Jurkat, Clone E6-1 (cell line): ENCODE measurements at regions not wholly inside any gene's neighbourhood (a gene's known extent, or its start where the extent isn't known, plus 50 kb on each side); places are given as distances from the start of the nearest gene placed in this dataset.

Experiments
- DNase-seq: peaks from one replicate; pipeline ENCODE4 v3.0.0-alpha.2; 2011; ENCODE audit warnings: low read depth, low spot score
- H3K4me3 ChIP-seq: 2 replicates; pipeline ENCODE4 v1.5.1; 2011; ENCODE audit warnings: mild to moderate bottlenecking, low read length, control low read depth, moderate library complexity

DNA sequence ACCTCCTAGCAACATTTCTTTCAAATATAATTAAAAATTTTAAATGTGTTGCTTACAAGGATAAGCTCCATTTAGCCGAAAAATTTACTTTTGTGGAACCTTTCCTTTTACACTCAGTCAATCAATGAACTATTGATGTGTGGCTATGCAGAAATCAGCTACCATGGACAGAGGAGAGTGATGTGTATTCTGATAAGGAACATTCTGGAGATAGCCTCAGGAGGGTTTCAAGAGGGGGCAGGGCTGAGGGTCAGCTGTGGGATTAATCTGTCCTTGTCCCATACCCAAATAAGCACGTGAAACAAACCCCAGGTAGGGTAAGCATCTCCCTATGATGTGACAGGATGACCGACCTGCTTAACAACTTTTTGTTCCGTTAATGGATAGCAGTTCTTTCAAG lies 192.6 kb upstream of the PROK2 start:
- no peak overlapping the region for H3K4me3 ChIP-seq
- DNase-seq = no peak

GRCh38 chr3:71975573-71975972 lies 190.6 kb upstream of the PROK2 start:
- H3K4me3 ChIP-seq = no peak overlapping the region
- no peak for DNase-seq

- no peak for DNase-seq
- no peak overlapping the region for H3K4me3 ChIP-seq
These were observed 189.8 kb upstream of the PROK2 start for GRCh38 chr3:71974786-71975185.

- no peak for DNase-seq
- no peak overlapping the region for H3K4me3 ChIP-seq
These were observed 188.5 kb upstream of the PROK2 start for GRCh38 chr3:71973274-71974030.

- H3K4me3 ChIP-seq = no peak overlapping the region
- no peak for DNase-seq
These were observed 187.1 kb upstream of the PROK2 start for GRCh38 chr3:71972031-71972430.

DNA sequence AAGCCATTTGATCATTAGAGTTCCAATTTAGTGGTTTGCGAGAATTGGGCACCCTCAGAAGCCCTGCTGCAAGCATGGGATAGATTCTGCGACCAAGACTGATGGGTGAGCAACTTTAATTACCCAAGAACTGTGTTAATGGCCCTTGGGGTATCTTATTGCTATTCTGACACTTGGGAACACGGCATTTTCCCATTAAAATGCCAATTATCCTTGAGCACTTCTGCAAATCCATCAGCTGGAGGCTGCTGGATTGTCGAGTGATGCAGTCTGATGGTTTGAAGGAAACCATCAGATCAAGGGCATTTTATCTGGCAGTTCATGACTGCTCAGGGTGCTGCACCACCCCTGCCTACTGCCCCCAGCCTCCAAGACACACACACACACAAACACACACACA lies 183.6 kb upstream of the PROK2 start:
- DNase-seq = no peak
- no peak overlapping the region for H3K4me3 ChIP-seq

GRCh38 chr3:71966185-71966584 lies 181.2 kb upstream of the PROK2 start:
- no peak overlapping the region for H3K4me3 ChIP-seq

GRCh38 chr3:71964170-71964569 lies 179.2 kb upstream of the PROK2 start:
- H3K4me3 ChIP-seq = no peak overlapping the region
- no peak for DNase-seq

More at GRCh38 chr3:71966185-71966584, 181.2 kb upstream of the PROK2 start:
- no peak for DNase-seq

DNA sequence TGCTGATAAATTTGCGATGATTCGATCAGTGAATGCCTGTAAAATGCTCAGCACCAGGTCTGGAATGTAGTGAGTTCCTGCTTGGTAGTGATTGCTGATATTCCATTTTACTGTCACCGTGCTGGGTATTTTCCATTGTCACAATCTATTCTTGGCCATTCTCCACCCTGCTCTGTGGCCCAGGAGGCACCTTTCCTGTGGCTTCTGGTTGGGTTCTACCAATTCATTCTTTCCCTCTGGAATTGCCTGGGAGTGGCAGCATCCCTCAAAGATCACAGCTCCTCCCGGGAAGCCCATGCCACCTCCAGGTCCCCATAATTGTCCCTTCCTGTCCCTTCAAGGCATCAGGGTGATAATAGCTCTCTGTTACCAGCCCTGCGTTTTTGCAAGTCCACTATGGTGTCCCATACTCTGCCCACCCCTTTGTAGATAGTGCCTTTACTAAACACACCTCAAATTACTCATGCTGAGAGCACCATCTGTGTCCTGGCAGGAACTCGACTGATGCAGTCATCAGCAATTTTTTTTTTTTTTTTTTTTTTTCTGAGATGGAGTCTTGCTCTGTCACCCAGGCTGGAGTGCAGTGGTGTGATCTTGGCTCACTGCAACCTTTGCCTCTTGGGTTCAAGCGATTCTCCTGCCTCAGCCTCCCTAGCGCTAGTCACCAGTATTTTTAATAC lies 177.8 kb upstream of the PROK2 start:
- no peak overlapping the region for H3K4me3 ChIP-seq
- DNase-seq = no peak

DNA sequence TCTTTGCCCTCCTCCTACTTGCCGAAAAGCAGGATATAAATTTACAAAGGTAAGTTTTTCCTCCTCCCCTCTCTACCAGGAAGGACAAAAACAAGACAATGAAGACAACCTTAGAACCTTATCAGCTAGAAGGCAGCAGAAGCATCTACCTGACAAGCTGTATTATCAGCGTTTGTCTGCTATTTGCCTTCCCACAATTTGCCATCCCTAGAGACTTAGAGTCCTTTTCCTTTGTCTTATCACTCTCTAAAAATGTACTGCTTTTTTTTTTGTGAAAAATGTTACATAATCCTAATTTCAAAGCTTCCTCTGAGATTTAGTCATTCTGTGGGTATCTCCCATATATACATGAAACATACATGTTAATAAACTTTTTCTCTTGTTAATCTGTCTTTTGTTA lies 176.9 kb upstream of the PROK2 start:
- DNase-seq = no peak
- H3K4me3 ChIP-seq = no peak overlapping the region

GRCh38 chr3:71961378-71961777 lies 176.4 kb upstream of the PROK2 start:
- no peak for DNase-seq
- no peak overlapping the region for H3K4me3 ChIP-seq

- no peak for DNase-seq
- H3K4me3 ChIP-seq = no peak overlapping the region
These were observed 173.6 kb upstream of the PROK2 start for GRCh38 chr3:71958533-71958932.

GRCh38 chr3:71956716-71957115 lies 171.8 kb upstream of the PROK2 start:
- no peak for DNase-seq
- H3K4me3 ChIP-seq = no peak overlapping the region

DNA sequence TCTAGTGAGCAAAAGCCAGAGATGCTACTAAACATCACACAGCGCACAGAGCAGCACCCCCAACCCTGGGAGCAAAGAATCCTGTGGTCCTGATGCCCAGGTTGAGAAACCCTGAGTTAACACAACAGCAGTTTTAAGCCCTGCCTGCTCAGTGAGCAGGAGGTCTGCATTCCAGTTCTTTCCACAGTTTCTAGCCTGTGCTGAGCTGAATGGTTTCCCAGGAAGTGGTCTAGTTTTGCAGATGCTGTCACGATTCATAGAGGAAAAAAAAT lies 171.1 kb upstream of the PROK2 start:
- no peak overlapping the region for H3K4me3 ChIP-seq
- no peak for DNase-seq

DNA sequence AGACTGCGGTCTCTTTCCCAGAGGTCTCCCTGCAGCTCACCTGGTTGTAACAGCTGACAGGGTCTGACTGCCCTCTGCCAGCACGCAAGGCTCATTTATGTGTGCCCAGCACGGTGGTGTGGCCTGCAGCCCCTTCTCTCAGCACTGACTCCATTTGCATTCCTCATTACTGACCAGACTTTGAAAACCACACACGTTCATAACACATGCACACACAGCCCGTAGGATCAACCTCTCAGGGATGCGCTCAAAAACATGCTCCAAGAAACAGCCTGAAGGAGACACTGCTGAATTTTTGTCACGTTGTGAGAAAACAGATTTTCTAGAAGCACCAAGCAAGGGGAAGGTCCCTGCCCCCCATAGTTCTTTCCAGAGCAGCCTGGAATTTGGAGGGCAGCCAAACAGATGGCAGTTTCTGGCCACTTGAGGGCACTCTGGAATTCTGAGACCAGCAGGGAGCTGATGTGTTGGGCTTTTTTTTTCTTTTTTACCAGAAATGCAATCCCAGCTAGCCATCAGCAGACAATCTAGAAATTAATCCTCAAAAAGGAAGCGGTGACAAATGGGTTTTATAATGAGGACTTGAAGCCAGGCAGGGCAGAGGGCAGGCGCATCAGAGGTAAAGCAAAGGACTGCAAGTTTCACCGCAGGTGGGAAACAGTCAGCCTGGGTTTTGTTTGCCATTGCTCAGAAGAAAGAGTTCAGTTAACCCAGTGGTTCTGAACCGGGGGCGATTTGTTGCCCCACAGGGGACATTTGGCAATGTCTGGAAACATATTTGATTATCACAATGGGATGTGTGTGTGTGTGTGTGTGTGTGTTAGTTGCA lies 170.5 kb upstream of the PROK2 start:
- H3K4me3 ChIP-seq = no peak overlapping the region
- no peak for DNase-seq

DNA sequence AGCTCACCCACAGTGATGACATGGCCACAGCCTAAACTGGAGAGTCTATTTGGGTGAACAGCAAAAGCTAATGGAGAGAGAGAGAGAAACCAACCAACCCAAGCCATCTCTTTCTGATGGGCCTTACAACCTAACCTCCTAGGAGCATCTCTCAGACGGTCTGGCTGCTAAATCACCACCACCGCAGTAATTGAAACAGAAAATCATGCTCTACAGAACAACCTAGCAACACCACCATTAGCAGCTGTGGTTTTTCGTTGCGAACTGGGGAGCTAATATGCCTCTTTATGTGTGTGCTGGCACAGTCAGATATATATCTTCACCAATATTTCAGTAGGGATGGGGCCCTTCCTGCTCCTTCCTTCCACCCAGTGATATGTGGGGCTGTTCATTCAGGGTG lies 166.9 kb upstream of the PROK2 start:
- DNase-seq = no peak
- no peak overlapping the region for H3K4me3 ChIP-seq

DNA sequence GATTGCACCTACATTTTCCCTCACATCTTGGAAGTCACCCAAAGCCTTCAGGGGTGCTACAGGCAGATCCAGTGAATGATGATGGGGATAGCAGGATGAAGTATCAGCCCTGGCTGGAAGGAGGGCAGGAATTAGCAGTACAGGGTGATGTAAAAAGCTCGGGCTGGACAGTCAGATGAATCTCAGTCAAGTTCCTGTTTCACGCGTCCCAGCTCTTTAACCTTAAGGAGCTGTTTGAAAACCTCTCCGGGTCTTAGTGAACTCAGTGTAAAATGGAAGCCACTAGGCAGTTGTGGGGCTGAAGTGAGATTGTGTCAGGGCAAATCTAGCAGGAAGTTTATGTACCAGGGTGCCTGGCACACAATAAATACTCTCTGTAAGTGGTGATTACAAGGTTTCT lies 166.4 kb upstream of the PROK2 start:
- no peak overlapping the region for H3K4me3 ChIP-seq
- no peak for DNase-seq

DNA sequence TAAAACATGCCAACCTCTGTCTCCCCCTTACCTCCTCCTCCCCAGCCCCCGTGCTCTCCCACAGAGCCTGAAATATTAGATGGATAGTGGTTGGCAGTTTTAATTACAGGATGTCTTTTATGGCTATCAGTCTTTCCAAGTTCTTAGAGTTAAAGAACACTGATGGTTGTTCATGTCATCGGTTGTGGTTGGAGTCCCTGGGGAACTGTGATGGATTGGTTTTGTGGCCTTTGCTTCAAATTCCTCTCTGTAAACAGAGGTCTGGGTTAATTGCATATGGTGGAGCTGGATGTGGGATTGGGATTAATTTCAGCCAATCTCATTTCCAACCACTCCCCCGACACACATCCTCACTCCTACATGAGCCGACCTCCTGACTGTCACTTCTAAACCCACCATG lies 164.5 kb upstream of the PROK2 start:
- H3K4me3 ChIP-seq = no peak overlapping the region
- DNase-seq = no peak

GRCh38 chr3:71944482-71945065 lies 159.6 kb upstream of the PROK2 start:
- no peak overlapping the region for H3K4me3 ChIP-seq
- DNase-seq = no peak
